GM06990 (cell line): ENCODE measurements at regions not wholly inside any gene's neighbourhood (a gene's known extent, or its start where the extent isn't known, plus 50 kb on each side); places are given as distances from the start of the nearest gene placed in this dataset.

ENCODE experiments used
- DNase-seq: peaks from one replicate; pipeline ENCODE4 v3.0.0-alpha.2; 2011; ENCODE audit not compliant: insufficient read length; ENCODE audit errors: extremely low read depth
- H3K27me3 ChIP-seq: replicated peaks from 2 replicates; pipeline ENCODE4 v1.6.0; 2011; ENCODE audit warnings: low read length; ENCODE audit not compliant: control insufficient read depth, insufficient read depth
- H3K36me3 ChIP-seq: 2 replicates; pipeline ENCODE4 v1.5.1; 2011; ENCODE audit warnings: low read length; ENCODE audit not compliant: control insufficient read depth, insufficient read depth
- H3K4me3 ChIP-seq: replicated peaks from 2 replicates; pipeline ENCODE4 v1.5.1; 2011; ENCODE audit warnings: low read depth, mild to moderate bottlenecking, control low read depth, low read length
- TF ChIP-seq, protein P1 (sequence below): IDR thresholded peaks from 2 replicates; pipeline ENCODE4 v1.5.1; 2011; ENCODE audit warnings: low read length, control low read depth, mild to moderate bottlenecking, inconsistent platforms; ENCODE audit not compliant: insufficient read depth, poor library complexity, severe bottlenecking

DNA sequence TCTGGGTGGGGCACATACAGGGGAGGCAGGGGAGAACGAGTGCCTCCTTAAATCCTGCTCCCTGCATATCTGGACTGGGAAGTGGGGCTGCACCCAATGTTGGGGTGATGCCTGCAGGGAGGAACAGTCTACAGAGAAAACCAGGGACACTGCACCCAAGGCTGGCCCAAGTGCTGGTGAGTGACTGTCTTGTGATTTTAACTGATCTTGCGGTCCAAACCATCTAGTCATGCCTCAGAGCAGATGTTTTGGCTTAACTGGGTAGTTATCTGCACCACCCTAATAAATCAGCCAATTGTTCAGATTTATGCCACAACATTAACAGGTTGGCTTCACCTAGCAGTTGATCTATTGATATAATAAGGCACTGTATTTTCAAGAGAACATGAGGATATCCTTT, 219.2 kb upstream of the IRS2 start:
- DNase-seq, result no peak
- Histone ChIP-seq H3K4me3 (no peak overlapping the region), H3K27me3 (no peaks in the 10 kb centered on the region), H3K36me3 (no peaks in the 10 kb centered on the region)
- TF ChIP-seq, protein P1, sequence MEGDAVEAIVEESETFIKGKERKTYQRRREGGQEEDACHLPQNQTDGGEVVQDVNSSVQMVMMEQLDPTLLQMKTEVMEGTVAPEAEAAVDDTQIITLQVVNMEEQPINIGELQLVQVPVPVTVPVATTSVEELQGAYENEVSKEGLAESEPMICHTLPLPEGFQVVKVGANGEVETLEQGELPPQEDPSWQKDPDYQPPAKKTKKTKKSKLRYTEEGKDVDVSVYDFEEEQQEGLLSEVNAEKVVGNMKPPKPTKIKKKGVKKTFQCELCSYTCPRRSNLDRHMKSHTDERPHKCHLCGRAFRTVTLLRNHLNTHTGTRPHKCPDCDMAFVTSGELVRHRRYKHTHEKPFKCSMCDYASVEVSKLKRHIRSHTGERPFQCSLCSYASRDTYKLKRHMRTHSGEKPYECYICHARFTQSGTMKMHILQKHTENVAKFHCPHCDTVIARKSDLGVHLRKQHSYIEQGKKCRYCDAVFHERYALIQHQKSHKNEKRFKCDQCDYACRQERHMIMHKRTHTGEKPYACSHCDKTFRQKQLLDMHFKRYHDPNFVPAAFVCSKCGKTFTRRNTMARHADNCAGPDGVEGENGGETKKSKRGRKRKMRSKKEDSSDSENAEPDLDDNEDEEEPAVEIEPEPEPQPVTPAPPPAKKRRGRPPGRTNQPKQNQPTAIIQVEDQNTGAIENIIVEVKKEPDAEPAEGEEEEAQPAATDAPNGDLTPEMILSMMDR, result no peak

DNA sequence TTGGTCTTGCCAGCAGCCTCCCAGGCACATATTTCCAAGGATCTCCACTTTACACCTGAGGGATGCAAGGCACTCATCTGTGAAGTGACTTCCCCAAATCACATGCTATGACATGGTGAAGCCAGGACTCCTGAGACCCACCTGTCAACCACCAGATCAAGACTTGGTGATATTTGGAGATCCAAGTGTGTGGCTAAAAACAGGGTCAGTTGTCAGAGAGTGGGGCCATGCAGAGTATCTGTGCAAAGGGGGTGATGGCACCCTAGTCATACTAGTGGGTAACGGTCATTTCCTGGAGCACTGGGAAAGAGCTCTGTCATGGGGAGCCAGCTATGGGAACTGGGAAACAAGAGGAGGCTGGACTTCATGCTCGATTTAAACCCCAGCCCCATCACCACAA, 218.4 kb upstream of the IRS2 start:
- Histone ChIP-seq H3K27me3 (no peaks in the 10 kb centered on the region), H3K36me3 (no peaks in the 10 kb centered on the region), H3K4me3 (no peak overlapping the region)
- no peak for DNase-seq
- TF ChIP-seq, protein P1, result no peak

DNA sequence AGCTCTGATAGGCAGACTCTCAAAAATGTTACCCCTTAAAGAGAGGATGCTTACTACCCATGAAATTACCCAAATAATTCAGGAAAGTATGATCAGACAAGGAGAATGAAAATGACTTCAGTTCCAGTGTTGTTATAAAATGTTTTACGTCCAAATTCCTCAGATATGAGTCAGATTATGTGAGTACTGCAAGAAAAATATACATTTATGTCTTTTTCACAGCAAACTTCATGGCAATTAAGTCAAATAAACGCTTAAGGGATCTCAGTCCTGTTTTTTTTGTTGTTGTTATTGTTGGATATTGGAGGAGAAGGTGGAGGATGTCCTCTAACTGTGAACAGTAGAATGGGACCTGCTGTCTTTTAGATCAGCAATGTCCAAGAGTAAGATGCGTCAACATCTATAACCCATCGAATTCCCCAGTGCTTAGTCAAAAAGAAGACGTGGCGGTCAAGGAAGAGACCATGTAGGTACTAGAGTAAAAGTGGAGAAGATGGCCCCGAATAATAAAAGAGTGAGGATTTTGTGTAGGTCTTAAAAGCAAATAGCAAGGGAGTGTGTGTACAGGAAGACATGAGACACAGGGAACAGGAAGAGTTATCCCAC, 215.4 kb upstream of the IRS2 start:
- no peaks in the 10 kb centered on the region for H3K27me3 ChIP-seq
- TF ChIP-seq, protein P1, result no peak
- no peak overlapping the region for H3K4me3 ChIP-seq
- no peaks in the 10 kb centered on the region for H3K36me3 ChIP-seq
- DNase-seq, result no peak

DNA sequence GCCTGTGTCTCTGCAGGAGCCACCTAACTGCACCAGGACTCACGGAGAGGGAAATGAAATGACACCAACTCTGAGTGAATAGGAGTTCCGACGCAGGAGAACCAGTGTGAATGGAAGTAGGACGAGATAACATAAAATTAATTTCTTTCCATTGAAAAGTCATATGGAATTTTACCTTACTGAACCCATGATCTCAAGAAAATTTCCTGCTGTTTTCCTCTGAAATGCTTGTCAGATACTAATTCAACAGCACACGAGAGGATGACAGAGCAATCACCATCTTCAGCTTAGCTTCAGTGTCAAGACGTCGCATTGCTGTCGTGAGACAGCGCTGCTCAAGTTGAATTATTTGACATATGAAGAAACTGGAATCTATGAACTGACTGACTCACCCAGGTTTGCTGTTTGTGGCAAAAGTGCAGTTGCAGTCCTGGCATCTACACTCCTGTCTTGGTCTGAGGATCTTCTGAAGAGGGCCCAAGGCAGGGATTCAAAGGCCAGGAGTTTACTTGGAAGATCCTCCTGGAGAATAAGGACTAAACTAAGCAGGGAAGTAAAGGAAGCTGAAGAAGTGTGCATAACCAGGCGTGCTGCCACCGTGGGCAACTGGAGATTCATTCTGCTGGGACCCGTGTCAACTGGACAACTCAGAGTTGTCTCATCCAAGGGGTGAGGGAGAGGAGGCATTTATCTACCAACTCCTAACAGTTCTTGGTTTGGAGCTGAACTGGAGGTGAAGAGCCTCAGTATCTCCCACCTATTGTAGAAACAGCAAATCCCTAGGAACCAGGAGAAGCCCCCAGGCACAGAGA, 214.4 kb upstream of the IRS2 start:
- H3K27me3 ChIP-seq, result no peaks in the 10 kb centered on the region
- H3K4me3 ChIP-seq, result no peak overlapping the region
- TF ChIP-seq, protein P1, result no peak
- no peaks in the 10 kb centered on the region for H3K36me3 ChIP-seq
- no peak for DNase-seq

DNA sequence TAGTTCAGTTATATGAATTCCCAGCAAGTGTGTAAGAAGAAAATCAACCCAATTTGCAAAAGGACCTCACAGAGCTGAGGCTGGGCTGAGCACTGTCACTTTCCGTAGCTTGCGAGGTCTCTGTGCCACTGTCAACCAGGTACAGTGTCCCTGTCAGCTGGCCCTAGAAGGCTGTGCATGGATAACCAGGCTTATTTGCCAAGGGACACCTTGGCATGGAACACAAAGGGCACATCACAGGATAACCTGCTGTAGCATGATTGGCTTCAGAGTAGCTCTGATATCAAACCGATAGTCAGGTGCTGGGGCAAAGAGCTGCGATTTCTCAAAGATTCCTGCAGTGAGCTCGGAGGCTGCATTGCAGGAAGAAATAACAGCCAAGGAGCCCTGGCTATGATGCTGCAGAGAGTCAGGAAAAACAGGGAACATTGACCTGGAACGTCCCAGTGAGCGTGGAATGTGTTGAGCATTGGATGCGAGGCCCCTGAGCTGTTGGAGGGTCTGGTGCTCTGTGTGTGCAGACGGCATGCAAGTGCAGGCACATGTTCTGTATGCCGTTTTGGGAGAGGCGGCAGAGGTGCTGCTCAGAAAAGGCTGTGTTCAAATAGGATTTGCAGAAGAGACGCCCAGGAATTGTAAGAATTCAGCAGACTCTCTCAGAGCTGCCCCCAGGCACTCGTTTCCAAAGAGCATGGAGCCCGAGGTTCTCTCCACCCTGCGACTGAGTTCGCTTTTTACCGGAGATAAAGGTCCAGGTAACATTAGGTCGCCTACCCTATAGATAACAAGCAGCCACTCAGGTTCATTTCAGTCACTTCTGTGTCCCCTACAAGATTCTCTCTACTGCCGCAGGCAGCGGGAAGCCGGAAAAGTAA, 213.5 kb upstream of the IRS2 start:
- no peak for DNase-seq
- Histone ChIP-seq H3K4me3 (no peak overlapping the region), H3K27me3 (no peaks in the 10 kb centered on the region), H3K36me3 (no peaks in the 10 kb centered on the region)
- TF ChIP-seq, protein P1, result no peak
